ENCODE measurements at regions not wholly inside any gene's neighbourhood (a gene's known extent, or its start where the extent isn't known, plus 50 kb on each side); places are given as distances from the start of the nearest gene placed in this dataset.

DNA sequence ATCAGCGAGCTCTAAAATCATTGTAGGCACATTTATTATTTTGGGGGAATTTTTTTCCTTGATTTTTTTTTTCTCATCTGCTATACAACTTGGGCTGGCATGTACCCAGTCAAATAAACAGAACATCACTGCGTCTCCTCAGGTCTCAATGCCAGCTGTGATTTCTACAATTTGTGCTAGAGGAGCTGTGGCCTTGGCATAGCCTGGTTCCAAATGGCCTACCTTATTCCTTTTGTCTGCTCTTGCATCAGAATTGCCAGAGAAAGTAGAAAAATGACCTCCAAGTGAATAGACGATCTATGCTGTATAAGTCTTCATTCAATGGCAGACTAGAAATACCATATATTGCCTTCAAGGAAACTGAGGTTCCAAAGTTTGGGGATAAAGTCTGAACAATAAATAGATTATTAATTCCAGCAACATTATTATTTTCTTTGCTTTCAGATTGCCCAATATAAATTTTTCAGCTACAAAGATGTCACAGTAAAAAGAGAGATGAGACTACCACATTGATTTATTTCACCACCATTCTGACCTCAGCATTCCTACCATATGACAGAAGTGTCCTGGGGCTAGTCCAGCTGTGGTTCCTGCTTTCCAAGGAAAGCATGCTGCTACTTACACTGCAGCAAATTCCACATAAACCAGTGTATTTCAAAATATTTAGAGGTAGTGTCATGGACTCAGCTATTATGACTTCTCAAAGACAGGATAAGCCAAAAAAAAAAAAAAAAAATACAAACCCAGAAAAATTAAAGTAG, 493.9 kb upstream of the ZNF385D start:
- no peaks in the 10 kb centered on the region for H3K36me3 ChIP-seq
- no peaks in the 10 kb centered on the region for H3K9me3 ChIP-seq
- no peak for DNase-seq
- TF ChIP-seq CTCF (IDR thresholded peaks at IDR 0.05): no peak
- no peaks in the 10 kb centered on the region for H3K27me3 ChIP-seq (ENCODE audit: low read depth)
- H3K4me3 ChIP-seq: no peak overlapping the region
- no peak overlapping the region for H3K27ac ChIP-seq
- intact Hi-C loops (cut with DNase I): no loop called here
- H3K4me1 ChIP-seq: no peaks in the 10 kb centered on the region
- peak; percentile 31 to 51 for ATAC-seq

GRCh38 chr3:22245811-22246583, 495.0 kb upstream of the ZNF385D start:
- H3K36me3 ChIP-seq: no peaks in the 10 kb centered on the region
- intact Hi-C loops (cut with DNase I): no loop called here
- no peaks in the 10 kb centered on the region for H3K27me3 ChIP-seq (ENCODE audit: low read depth)
- H3K27ac ChIP-seq: no peak overlapping the region
- no peak for TF ChIP-seq CTCF (IDR thresholded peaks at IDR 0.05)
- H3K4me3 ChIP-seq: no peak overlapping the region
- DNase-seq (no peak), ATAC-seq (no peak)
- H3K4me1 ChIP-seq: no peaks in the 10 kb centered on the region
- no peaks in the 10 kb centered on the region for H3K9me3 ChIP-seq

DNA sequence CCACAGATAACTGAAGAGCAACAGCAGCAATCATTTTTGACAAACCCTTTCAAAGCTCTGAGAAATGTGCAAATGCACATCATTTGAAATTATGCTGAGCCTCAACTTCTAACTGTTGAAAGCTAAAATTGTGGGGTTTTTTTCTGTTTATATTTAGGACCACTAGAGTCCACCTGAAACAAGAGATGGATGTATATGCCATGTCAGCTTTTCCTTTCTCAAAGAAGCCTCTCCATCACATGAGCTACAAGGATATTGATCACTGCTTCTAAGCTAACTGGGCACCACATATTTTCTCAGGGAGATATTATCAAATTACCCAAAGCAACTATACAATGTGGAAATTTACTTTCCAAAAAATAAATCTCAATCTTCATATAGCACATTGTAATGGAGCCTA, 498.6 kb upstream of the ZNF385D start:
- TF ChIP-seq CTCF (IDR thresholded peaks at IDR 0.05): no peak
- Histone ChIP-seq H3K9me3 (no peaks in the 10 kb centered on the region), H3K4me1 (no peaks in the 10 kb centered on the region), H3K4me3 (no peak overlapping the region), H3K27me3 (ENCODE audit: low read depth) (no peaks in the 10 kb centered on the region), H3K27ac (no peak overlapping the region), H3K36me3 (no peaks in the 10 kb centered on the region)
- intact Hi-C loops (cut with DNase I): no loop called here
- no peak for ATAC-seq
- DNase-seq: no peak

DNA sequence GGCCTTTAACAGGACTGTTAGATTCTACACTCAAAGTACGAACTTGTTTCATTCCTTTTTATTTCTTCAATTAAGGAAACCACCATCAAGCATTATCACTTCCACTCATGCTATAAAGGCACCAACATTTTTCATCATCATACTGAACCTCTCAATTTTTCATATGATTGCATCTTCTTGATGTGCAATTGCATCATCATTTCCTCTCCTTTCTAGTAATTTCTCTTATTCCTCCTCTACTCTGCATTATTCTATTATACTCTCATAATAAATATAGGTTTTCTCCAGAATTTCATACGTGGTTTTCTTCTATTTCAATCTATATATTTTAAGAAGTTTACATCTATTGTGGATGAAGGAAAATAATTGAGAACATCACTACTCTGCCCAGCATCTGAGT, 506.2 kb upstream of the ZNF385D start:
- H3K27me3 ChIP-seq (ENCODE audit: low read depth): no peaks in the 10 kb centered on the region
- H3K9me3 ChIP-seq: no peaks in the 10 kb centered on the region
- TF ChIP-seq CTCF (IDR thresholded peaks at IDR 0.05): no peak
- DNase-seq (no peak), ATAC-seq (no peak)
- intact Hi-C loops (cut with DNase I): no loop called here
- H3K27ac ChIP-seq: no peak overlapping the region
- no peaks in the 10 kb centered on the region for H3K36me3 ChIP-seq
- H3K4me1 ChIP-seq: no peaks in the 10 kb centered on the region
- no peak overlapping the region for H3K4me3 ChIP-seq

GRCh38 chr3:22262386-22262785, 511.4 kb upstream of the ZNF385D start:
- Histone ChIP-seq H3K4me3 (no peak overlapping the region), H3K9me3 (no peaks in the 10 kb centered on the region), H3K27me3 (ENCODE audit: low read depth) (no peaks in the 10 kb centered on the region), H3K27ac (no peak overlapping the region), H3K36me3 (no peaks in the 10 kb centered on the region), H3K4me1 (no peaks in the 10 kb centered on the region)
- ATAC-seq (no peak), DNase-seq (no peak)
- no peak for TF ChIP-seq CTCF (IDR thresholded peaks at IDR 0.05)
- intact Hi-C loops (cut with DNase I): no loop called here
